DOHH2 (cell line): ENCODE measurements at regions not wholly inside any gene's neighbourhood (a gene's known extent, or its start where the extent isn't known, plus 50 kb on each side); places are given as distances from the start of the nearest gene placed in this dataset.

Experiments
- H3F3A ChIP-seq: fragments of 200-600 bp; sonication (generic), shearing (Covaris generic); 2 replicates; pipeline ENCODE4 v1.6.0; 2016; ENCODE audit warnings: antibody characterized with exemption, mild to moderate bottlenecking; ENCODE audit not compliant: control insufficient read depth, insufficient read depth
- H3K27ac ChIP-seq: fragments of 200-600 bp; sonication (generic); 2 replicates; pipeline ENCODE4 v1.5.1; 2014; ENCODE audit warnings: low read depth, mild to moderate bottlenecking, low read length, moderate library complexity
- H3K27me3 ChIP-seq: fragments of 200-600 bp; sonication (generic); 2 replicates; pipeline ENCODE4 v1.6.1; 2014; ENCODE audit warnings: mild to moderate bottlenecking, low read length, mixed read lengths; ENCODE audit not compliant: control insufficient read depth
- H3K36me3 ChIP-seq: fragments of 200-600 bp; sonication (generic); 2 replicates; pipeline ENCODE4 v1.6.1; 2014; ENCODE audit warnings: mild to moderate bottlenecking, low read length, moderate library complexity, mixed read lengths; ENCODE audit not compliant: control insufficient read depth
- H3K4me1 ChIP-seq: fragments of 200-600 bp; sonication (generic); 2 replicates; pipeline ENCODE4 v1.6.1; 2014; ENCODE audit warnings: mild to moderate bottlenecking, low read length, mixed read lengths; ENCODE audit not compliant: control insufficient read depth
- H3K4me2 ChIP-seq: fragments of 200-600 bp; sonication (generic); 2 replicates; pipeline ENCODE4 v1.6.0; 2014; ENCODE audit warnings: mild to moderate bottlenecking, low read length, moderate library complexity
- H3K4me3 ChIP-seq: fragments of 200-600 bp; sonication (generic); 2 replicates; pipeline ENCODE4 v1.5.1; 2014; ENCODE audit warnings: mild to moderate bottlenecking, low read length, mixed read lengths
- H3K79me2 ChIP-seq: fragments of 200-600 bp; sonication (generic); 2 replicates; pipeline ENCODE4 v1.6.1; 2014; ENCODE audit warnings: mild to moderate bottlenecking, low read length, mixed read lengths; ENCODE audit not compliant: control insufficient read depth
- H3K9me2 ChIP-seq: fragments of 200-600 bp; sonication (generic); replicated peaks from 2 replicates; pipeline ENCODE4 v1.6.1; 2014; ENCODE audit warnings: mild to moderate bottlenecking, low read length, mixed read lengths; ENCODE audit not compliant: control insufficient read depth
- H3K9me3 ChIP-seq: fragments of 200-600 bp; sonication (generic); 2 replicates; pipeline ENCODE4 v1.6.1; 2014; ENCODE audit warnings: antibody characterized with exemption, low read length, mixed read lengths; ENCODE audit not compliant: control insufficient read depth, insufficient read depth
- H4K20me1 ChIP-seq: fragments of 200-600 bp; sonication (generic); 2 replicates; pipeline ENCODE4 v1.6.0; 2014; ENCODE audit warnings: low read depth, mild to moderate bottlenecking, antibody characterized with exemption, low read length, moderate library complexity; ENCODE audit not compliant: control insufficient read depth, insufficient read depth
- EZH2phosphoT487 ChIP-seq: fragments of 200-600 bp; sonication (generic); IDR thresholded peaks from 2 replicates; pipeline ENCODE4 v1.6.1; 2017; ENCODE audit warnings: borderline replicate concordance, mild to moderate bottlenecking, antibody characterized with exemption, low read length, moderate library complexity, mixed read lengths
- TF ChIP-seq, protein P1 (sequence below): fragments of 200-600 bp; sonication (generic); IDR thresholded peaks from one replicate; pipeline ENCODE4 v1.5.1; 2014; ENCODE audit warnings: antibody characterized with exemption, mild to moderate bottlenecking, low read depth, low read length; ENCODE audit not compliant: poor library complexity, severe bottlenecking

DNA sequence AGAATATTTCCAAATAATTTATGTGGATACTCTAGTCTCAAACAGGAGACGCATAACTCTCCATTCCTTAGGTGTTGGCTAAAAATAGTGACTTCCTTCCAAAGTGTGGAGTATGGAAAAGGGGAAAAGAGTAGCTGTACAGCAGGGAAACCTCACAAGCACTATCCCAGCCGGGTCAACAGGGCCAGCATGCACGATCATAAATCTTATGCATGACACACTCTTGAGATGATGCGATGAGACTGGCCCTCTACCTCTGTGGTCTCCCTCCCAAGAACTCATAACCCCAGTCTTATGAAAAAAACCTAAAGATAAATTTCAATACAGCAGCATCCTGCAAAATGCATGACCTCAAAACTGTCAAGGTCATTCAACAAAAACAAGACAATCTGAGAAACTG lies 197.3 kb downstream of the TEX36 start:
- Histone ChIP-seq H4K20me1 (no peaks in the 10 kb centered on the region), H3K79me2 (no peaks in the 10 kb centered on the region), H3K27ac (no peak overlapping the region), H3K9me2 (no peaks in the 10 kb centered on the region), H3K4me1 (no peaks in the 10 kb centered on the region), H3K27me3 (no peaks in the 10 kb centered on the region; the same call in 1 of the 2 replicates), H3K9me3 (no peaks in the 10 kb centered on the region), H3K36me3 (no peaks in the 10 kb centered on the region), H3K4me2 (no peak overlapping the region), H3F3A (no peaks in the 10 kb centered on the region), H3K4me3 (no peak overlapping the region)
- TF ChIP-seq EZH2phosphoT487 = no peak
- TF ChIP-seq, protein P1, sequence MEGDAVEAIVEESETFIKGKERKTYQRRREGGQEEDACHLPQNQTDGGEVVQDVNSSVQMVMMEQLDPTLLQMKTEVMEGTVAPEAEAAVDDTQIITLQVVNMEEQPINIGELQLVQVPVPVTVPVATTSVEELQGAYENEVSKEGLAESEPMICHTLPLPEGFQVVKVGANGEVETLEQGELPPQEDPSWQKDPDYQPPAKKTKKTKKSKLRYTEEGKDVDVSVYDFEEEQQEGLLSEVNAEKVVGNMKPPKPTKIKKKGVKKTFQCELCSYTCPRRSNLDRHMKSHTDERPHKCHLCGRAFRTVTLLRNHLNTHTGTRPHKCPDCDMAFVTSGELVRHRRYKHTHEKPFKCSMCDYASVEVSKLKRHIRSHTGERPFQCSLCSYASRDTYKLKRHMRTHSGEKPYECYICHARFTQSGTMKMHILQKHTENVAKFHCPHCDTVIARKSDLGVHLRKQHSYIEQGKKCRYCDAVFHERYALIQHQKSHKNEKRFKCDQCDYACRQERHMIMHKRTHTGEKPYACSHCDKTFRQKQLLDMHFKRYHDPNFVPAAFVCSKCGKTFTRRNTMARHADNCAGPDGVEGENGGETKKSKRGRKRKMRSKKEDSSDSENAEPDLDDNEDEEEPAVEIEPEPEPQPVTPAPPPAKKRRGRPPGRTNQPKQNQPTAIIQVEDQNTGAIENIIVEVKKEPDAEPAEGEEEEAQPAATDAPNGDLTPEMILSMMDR = no peak

DNA sequence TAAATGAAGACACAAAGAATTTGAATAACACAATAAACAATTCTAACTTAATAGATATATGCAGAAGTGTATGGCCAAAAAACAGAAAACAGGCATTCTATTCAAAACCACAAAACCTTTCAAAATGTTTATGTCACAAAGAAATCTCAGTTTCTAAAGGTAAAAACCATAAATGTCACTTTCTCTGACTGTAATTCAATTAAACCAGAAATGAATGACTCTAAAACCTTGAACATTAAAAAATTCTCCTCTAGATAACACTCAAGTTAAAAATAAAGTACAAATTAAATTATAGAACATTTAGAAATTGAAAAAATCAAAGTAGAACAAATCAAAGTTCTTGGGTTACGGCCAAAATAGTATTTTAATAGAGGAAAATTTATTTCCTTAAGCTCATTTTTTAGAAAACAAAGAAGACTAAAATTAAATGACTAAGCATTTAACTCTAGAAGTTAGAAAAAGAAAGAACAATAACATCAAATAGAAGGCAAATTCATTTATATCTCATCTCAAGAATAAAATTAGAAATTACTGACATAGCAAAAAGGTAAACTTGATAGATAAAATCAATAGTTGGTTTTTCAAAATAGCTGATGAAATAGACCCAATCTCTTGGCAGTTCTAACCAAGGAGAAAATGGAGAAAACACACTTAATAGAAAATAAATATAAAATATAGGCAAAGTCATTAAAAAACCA lies 198.8 kb downstream of the TEX36 start:
- Histone ChIP-seq H3K9me3 (no peaks in the 10 kb centered on the region), H4K20me1 (no peaks in the 10 kb centered on the region), H3K27ac (no peak overlapping the region), H3F3A (no peaks in the 10 kb centered on the region), H3K9me2 (no peaks in the 10 kb centered on the region), H3K36me3 (no peaks in the 10 kb centered on the region), H3K4me2 (no peak overlapping the region), H3K4me3 (no peak overlapping the region), H3K4me1 (no peaks in the 10 kb centered on the region), H3K79me2 (no peaks in the 10 kb centered on the region), H3K27me3 (no peaks in the 10 kb centered on the region)
- no peak for TF ChIP-seq EZH2phosphoT487

DNA sequence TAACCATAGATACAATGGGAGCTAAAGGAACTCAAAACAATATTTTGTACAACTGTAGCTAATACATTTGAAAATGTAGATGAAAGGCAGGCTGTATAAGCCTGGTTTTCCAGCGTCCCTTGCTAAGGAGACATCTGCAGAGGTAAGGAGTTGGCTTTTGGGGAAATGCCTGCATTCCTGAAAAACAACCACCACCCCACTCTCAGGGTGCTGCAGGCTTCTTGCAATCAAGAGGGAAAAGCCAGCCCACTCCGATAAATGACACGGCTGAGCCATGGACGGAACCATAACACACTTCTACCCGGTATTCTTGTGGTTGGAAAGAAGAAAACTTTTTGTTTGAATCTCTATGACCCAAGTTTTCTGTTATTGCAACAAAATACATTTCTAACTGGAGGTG lies 200.3 kb downstream of the TEX36 start:
- Histone ChIP-seq H3K79me2 (no peaks in the 10 kb centered on the region), H3K27ac (no peak overlapping the region), H3K4me2 (no peak overlapping the region), H3K4me1 (no peaks in the 10 kb centered on the region), H3K4me3 (no peak overlapping the region), H4K20me1 (no peaks in the 10 kb centered on the region), H3K36me3 (no peaks in the 10 kb centered on the region), H3K9me3 (no peaks in the 10 kb centered on the region), H3K27me3 (no peaks in the 10 kb centered on the region), H3F3A (no peaks in the 10 kb centered on the region), H3K9me2 (no peaks in the 10 kb centered on the region)
- no peak for TF ChIP-seq EZH2phosphoT487
- TF ChIP-seq, protein P1 = no peak

DNA sequence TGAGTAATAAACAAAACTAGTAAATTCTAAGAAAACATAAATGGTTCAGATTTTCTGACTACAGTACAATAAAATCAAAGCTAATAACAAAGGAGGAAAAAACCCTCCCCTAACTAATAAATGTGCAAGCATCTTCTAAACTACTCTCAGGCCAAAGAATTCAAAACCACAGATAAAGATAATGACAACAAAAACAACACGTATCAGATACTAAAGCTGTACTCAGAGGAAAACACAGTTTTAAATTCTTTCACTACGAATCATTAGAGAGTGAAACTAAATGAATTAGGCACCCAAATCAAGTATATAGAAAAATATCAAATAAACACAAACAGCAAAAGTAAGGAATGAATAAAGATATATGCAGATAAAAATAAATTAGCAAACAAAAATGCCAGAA lies 200.9 kb downstream of the TEX36 start:
- Histone ChIP-seq H3K27me3 (no peaks in the 10 kb centered on the region), H3K79me2 (no peaks in the 10 kb centered on the region), H3K27ac (no peak overlapping the region), H3K4me3 (no peak overlapping the region), H3K9me2 (no peaks in the 10 kb centered on the region), H3F3A (no peaks in the 10 kb centered on the region), H3K4me2 (no peak overlapping the region), H4K20me1 (no peaks in the 10 kb centered on the region), H3K9me3 (no peaks in the 10 kb centered on the region), H3K4me1 (no peaks in the 10 kb centered on the region), H3K36me3 (no peaks in the 10 kb centered on the region)
- TF ChIP-seq, protein P1 = no peak
- no peak for TF ChIP-seq EZH2phosphoT487
